GM12892 (cell line): ENCODE measurements at regions not wholly inside any gene's neighbourhood (a gene's known extent, or its start where the extent isn't known, plus 50 kb on each side); places are given as distances from the start of the nearest gene placed in this dataset.

ENCODE experiments used
- DNase-seq: peaks from one replicate; pipeline ENCODE4 v3.0.0; 2011; ENCODE audit not compliant: insufficient read length
- FAIRE-seq: peaks from 2 replicates; lab custom pipeline; 2011; peaks lifted over from hg19 to GRCh38; lab: Jason Lieb, UNC
- POLR2A ChIP-seq: IDR thresholded peaks from 2 replicates; pipeline ENCODE4 v1.6.1; 2011; ENCODE audit warnings: low read depth, low read length, control low read depth
- POLR2AphosphoS5 ChIP-seq: IDR thresholded peaks from 2 replicates; pipeline ENCODE4 v1.6.1; 2011; ENCODE audit warnings: low read depth, low read length, control low read depth
- TAF1 ChIP-seq: IDR thresholded peaks from 2 replicates; pipeline ENCODE4 v1.6.1; 2011; ENCODE audit warnings: low read depth, mild to moderate bottlenecking, control low read depth, low read length, borderline replicate concordance

DNA sequence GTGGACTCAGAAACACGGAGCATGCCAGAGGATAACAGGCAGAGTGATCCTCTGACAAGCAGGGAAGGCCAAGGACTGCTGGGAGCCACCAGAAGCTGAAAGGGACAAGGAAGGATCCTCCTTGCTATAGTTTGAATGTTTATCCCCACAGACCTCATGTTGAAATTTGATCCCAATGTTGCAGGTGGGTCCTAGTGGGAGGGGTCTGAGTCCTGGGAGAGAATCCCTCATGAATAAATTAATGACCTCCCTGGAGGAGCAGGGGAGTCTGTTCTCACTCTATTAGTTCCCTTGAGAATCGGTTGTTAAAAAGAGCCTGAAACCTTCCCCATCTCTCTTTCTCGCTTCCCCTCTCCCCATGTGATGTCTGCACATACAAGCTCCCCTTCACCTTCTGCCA, 124.4 kb downstream of the FBXO15 start:
- no peak for TF ChIP-seq POLR2A
- no peak for TF ChIP-seq TAF1
- TF ChIP-seq POLR2AphosphoS5, result no peak
- FAIRE-seq, result no peak
- no peak for DNase-seq

DNA sequence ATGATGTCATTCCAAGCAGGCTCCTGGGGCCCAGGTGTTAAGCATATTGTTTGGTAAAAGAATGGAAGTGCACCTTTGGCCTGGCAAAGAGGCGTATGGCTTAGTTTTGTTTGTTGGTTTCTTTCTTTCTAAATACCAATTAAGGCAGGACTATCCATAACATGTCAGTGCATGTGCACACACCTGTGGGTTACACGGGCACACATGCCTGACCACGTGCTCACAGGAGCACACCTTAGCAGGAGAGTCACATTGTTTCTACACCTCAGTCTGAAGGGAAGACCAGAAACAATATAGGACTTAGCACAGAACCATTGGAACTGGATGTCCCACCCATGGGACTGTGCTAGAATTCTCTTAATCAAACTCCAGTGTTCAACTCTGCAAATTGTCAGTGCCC, 127.8 kb downstream of the FBXO15 start:
- TF ChIP-seq TAF1, result no peak
- TF ChIP-seq POLR2A, result no peak
- no peak for TF ChIP-seq POLR2AphosphoS5
- no peak for FAIRE-seq
- DNase-seq, result no peak

DNA sequence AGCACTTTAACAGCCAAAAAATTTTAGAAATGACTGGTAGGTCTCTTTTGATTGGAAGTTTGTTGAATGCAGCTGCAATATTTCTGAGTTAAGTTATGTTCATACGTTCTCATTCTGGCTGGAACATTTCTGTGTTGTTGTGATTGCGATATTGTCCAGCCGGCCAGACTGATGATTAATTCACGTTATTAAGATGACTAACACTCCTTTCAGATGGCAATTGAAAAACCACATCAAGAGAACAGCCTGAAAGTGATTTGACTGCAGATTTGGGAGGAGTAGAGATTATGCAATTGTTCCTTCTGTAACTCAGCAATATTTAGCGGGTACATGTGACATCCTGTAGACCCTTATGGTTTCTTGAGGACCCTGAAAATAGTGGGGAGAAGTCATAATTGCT, 133.7 kb downstream of the FBXO15 start:
- no peak for TF ChIP-seq POLR2AphosphoS5
- TF ChIP-seq POLR2A, result no peak
- TF ChIP-seq TAF1, result no peak
- FAIRE-seq (no peak), DNase-seq (no peak)

DNA sequence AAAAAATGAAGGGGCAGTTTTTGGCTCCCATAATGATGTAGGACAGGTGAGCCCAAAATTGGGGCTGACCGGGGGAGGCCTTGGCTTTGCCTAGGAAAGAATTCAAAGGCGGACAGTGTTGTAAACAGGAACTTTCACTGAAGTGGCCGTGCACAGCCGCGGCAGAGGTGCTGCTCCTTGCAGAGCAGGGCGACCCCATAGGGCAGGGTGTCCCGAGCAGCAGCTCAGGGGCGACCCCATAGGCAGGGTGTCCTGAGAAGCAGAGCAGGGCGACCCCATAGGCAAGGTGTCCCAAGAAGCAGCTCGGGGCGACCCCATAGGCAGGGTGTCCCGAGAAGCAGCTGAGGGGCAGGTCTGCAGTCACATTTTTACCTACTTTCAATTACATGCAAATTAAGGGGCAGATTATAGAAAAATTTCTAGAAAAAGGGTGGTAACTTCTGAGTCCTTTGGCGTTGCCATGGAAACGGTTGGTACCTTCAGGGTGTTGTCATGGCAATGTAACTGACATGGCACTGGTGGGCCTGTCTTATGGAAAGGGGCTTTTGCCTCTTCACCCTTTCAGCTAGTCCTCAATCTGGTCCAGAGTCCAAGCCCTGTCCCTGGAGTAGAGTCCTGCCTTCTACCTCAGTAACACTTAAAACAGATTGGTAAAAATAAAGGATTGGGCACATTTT, 134.5 kb downstream of the FBXO15 start:
- no peak for FAIRE-seq
- TF ChIP-seq TAF1, result no peak
- no peak for TF ChIP-seq POLR2AphosphoS5
- no peak for TF ChIP-seq POLR2A
- DNase-seq, result no peak

DNA sequence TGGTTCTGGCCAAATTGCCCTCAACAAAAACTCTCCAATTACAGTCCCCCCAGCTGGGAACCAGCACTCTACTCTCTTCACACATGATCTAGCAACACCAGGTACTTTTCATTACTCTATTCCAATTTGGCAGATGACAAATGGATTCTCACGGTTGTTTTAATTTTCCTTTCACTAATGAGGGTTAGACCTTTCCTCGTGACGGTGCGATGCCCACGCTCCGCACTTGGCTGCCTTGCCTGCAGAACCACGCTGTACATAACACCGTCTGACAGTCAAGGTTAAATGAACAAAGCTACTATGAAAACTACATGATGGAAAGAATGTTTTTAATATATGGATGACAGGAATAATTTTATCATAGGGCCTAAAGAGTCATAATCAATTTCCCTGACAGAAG, 141.5 kb downstream of the FBXO15 start:
- TF ChIP-seq POLR2A (no peak), TAF1 (no peak), POLR2AphosphoS5 (no peak)
- FAIRE-seq (no peak), DNase-seq (no peak)

DNA sequence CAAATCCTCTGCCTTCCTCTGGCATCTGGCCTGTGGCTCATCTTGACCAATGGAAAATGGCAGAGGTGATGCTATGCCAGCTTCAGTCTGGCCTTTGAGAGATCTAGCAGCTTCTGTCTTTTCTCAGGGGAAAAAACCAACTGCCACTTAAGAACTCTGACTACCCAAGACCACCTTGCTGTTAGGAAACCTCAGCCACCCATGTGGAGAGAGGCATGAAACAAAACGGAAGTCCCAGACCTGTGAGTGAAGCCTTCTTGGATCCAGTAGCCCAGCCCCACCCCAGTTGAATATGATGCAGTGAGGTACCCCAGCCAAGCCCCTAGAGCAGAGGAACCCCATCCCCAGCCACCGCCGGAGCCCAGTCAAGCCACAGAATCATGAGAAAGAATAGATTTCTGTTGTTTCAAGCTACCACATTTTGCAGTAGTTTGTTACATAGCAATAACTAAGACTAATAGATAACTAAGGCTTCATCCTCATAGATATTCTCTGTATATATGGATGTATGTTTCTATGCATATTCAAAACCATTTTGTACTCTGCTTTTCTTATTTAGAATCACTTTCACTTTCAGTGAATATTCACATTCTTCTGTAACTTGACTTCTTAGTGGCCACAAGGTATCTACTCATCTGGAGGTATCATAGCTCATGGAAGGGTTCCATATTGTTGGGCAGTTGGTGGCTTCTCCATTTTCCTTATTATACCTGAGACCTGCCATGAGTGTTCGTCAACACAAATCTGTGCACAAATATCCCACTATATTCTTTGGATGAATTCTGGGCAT, 142.1 kb downstream of the FBXO15 start:
- DNase-seq (no peak), FAIRE-seq (no peak)
- TF ChIP-seq POLR2A, result no peak
- no peak for TF ChIP-seq TAF1
- TF ChIP-seq POLR2AphosphoS5, result no peak

DNA sequence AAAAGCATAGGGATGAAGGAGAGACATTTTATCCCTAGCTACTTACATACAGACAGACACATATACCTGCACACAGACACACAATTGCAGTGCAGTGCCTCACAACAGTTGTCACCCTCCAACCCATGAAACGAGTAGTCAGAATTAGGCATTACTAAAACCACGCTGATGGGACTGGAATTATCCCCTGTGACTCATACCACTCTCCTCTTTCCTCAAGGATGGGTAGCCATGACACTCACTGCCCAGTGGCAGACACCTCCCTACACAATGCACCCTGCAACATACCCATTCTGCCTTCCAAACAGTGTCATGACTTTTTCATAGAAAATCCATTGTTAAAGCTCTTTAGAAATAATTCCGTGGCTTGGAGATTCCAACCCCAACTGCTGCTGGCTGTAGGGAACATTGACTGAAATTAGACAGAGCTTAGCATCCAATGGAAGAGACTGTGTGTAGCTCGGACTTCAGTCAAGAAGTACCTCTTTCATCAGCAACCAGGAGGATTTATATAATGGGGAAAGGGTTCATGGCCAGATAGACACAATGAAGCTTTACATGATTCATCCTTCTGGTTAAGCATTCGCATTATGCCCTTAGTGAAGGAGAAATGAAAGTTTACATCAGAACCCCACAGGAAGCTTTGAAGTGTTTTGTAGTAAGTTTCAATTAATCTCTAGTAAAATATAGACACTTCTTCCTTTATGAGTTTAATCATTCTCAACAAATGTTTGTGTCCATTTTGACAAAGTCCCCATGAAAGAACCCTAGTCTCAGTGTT, 155.2 kb downstream of the FBXO15 start:
- DNase-seq (no peak), FAIRE-seq (no peak)
- TF ChIP-seq POLR2A, result no peak
- no peak for TF ChIP-seq POLR2AphosphoS5

DNA sequence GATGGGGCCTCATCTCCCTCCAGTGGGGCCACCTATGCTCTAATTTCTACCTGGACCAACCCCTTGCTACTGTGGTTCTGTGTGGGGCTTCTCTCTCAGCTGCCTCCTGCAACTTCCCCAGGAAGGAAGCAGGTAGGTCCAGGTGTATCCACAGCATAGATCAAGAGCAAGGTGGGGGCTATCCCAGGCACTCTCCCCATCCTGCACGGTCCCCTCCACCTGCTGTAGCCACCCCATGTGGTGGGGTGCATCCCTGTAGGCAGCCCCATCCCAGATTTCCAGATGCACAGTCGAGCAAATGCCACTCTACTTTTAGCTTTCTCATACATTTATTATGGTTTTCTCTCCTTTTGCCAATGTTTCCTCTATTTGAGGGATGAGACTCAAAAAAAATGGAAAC, 156.1 kb downstream of the FBXO15 start:
- no peak for FAIRE-seq
- TF ChIP-seq TAF1 (no peak), POLR2A (no peak), POLR2AphosphoS5 (no peak)
- no peak for DNase-seq

DNA sequence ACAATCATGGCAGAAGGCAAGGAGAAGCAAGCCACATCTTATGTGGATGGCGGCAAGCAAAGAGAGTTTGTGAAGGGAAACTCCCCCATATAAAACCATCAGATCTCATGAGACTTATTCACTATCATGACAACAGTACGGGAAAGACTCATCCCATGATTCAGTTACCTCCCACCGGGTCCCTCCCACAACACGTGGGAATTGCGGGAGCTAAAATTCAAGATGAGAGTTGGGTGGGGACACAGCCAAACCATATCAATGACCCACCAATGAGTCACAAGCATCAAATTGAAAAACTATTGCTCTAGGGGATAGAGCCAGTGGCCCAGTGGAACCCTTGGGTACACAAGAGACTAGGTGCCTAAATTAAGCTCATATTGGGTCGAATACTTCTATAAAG, 157.4 kb downstream of the FBXO15 start:
- DNase-seq, result no peak
- TF ChIP-seq TAF1 (no peak), POLR2A (no peak), POLR2AphosphoS5 (no peak)
- no peak for FAIRE-seq

DNA sequence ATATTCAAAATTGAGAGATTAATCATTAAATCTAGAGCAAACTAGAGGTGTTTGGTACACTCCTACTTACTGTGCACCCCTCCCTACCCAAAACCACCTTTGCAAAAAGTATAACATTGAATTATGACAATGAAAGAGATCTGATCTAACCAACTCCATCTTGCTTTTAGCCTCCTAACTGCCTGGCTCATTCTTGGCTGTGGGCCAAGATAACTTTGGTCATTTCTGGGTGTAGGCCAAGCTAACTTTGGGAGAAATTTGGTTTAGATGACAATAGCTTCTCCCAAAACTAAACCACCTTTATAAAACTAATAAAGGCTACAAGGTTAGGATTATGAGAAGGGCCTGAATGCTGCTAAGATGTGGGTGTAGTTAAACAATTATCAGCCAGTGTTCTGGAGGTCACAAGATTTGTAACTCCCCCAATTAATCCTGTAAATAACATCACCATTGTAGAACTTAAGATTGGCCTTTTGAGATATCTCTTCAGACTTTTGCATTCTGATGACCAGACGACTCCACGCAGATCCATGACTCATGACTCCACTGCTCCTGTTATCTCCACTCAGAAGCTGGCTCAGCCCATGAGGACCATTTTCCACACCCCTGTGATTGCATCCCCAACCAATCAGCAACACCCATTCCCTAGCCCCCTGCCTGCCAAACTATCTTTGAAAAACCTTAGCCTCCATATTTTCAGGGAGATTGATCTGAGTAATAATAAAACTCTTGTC, 160.2 kb downstream of the FBXO15 start:
- no peak for FAIRE-seq
- TF ChIP-seq POLR2AphosphoS5 (no peak), POLR2A (no peak), TAF1 (no peak)
- no peak for DNase-seq

DNA sequence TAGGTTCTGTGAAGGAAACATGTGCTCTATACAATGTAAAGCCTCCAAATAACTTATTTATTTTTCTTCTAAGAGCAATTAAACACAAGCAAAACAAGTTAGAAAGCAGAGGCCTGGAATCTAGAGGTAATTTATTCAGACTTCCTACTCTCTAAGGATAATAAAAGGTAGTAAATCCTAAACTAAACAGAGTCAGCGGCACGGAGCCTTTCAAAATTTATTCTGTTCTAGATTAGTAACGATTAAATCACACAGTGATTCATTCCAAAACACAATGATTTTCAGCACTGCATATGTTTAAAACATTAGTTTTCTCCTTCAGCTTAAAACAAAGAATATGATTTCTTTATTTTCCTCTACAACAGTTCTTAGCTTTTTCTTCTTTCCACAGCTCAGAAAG, 160.9 kb downstream of the FBXO15 start:
- FAIRE-seq (no peak), DNase-seq (no peak)
- TF ChIP-seq POLR2AphosphoS5 (no peak), POLR2A (no peak), TAF1 (no peak)
